ENCODE measurements at regions not wholly inside any gene's neighbourhood (a gene's known extent, or its start where the extent isn't known, plus 50 kb on each side); places are given as distances from the start of the nearest gene placed in this dataset.

- TF ChIP-seq TAF1 (IDR thresholded peaks at IDR 0.05; ENCODE audit: borderline replicate concordance, insufficient read depth, low read length), result no peak
- TF ChIP-seq POLR2AphosphoS5 (IDR thresholded peaks at IDR 0.05; ENCODE audit: low read depth, low read length), result no peak
- TF ChIP-seq REST (IDR thresholded peaks at IDR 0.05; ENCODE audit: insufficient read depth in 1 of 2, low read depth in 2 of 2, low read length in 2 of 2), result no peak
- no peak for TF ChIP-seq FOXP2 (optimal IDR thresholded peaks at IDR 0.05; ENCODE audit: borderline replicate concordance, extremely low read depth, extremely low read length, insufficient read depth)
Observed at GRCh38 chr5:5031665-5032064, 108.5 kb upstream of the ADAMTS16 start.

- no peak for TF ChIP-seq SIN3A (IDR thresholded peaks at IDR 0.05; ENCODE audit: borderline replicate concordance, insufficient read depth, low read length)
- no peak for TF ChIP-seq FOXP2 (optimal IDR thresholded peaks at IDR 0.05; ENCODE audit: borderline replicate concordance, extremely low read depth, extremely low read length, insufficient read depth)
- no peak for TF ChIP-seq POLR2AphosphoS5 (IDR thresholded peaks at IDR 0.05; ENCODE audit: low read depth, low read length)
- no peak for TF ChIP-seq REST (IDR thresholded peaks at IDR 0.05; ENCODE audit: insufficient read depth in 1 of 2, low read depth in 2 of 2, low read length in 2 of 2)
- no peak for TF ChIP-seq TAF1 (IDR thresholded peaks at IDR 0.05; ENCODE audit: borderline replicate concordance, insufficient read depth, low read length)
Observed at GRCh38 chr5:5037674-5038073, 102.5 kb upstream of the ADAMTS16 start.

- TF ChIP-seq SIN3A (IDR thresholded peaks at IDR 0.05; ENCODE audit: borderline replicate concordance, insufficient read depth, low read length), result no peak
- no peak for TF ChIP-seq FOXP2 (optimal IDR thresholded peaks at IDR 0.05; ENCODE audit: borderline replicate concordance, extremely low read depth, extremely low read length, insufficient read depth)
- no peak for TF ChIP-seq TAF1 (IDR thresholded peaks at IDR 0.05; ENCODE audit: borderline replicate concordance, insufficient read depth, low read length)
- no peak for TF ChIP-seq POLR2AphosphoS5 (IDR thresholded peaks at IDR 0.05; ENCODE audit: low read depth, low read length)
- no peak for TF ChIP-seq REST (IDR thresholded peaks at IDR 0.05; ENCODE audit: insufficient read depth in 1 of 2, low read depth in 2 of 2, low read length in 2 of 2)
Observed at GRCh38 chr5:5039918-5040317, 100.2 kb upstream of the ADAMTS16 start.

- TF ChIP-seq TAF1 (IDR thresholded peaks at IDR 0.05; ENCODE audit: borderline replicate concordance, insufficient read depth, low read length), result no peak
- no peak for TF ChIP-seq FOXP2 (optimal IDR thresholded peaks at IDR 0.05; ENCODE audit: borderline replicate concordance, extremely low read depth, extremely low read length, insufficient read depth)
- TF ChIP-seq REST (IDR thresholded peaks at IDR 0.05; ENCODE audit: insufficient read depth in 1 of 2, low read depth in 2 of 2, low read length in 2 of 2), result no peak
- no peak for TF ChIP-seq POLR2AphosphoS5 (IDR thresholded peaks at IDR 0.05; ENCODE audit: low read depth, low read length)
- no peak for TF ChIP-seq SIN3A (IDR thresholded peaks at IDR 0.05; ENCODE audit: borderline replicate concordance, insufficient read depth, low read length)
Observed at GRCh38 chr5:5040712-5041111, 99.4 kb upstream of the ADAMTS16 start.

GRCh38 chr5:5042806-5043205, 97.3 kb upstream of the ADAMTS16 start:
- TF ChIP-seq REST (IDR thresholded peaks at IDR 0.05; ENCODE audit: insufficient read depth in 1 of 2, low read depth in 2 of 2, low read length in 2 of 2), result no peak
- no peak for TF ChIP-seq SIN3A (IDR thresholded peaks at IDR 0.05; ENCODE audit: borderline replicate concordance, insufficient read depth, low read length)
- no peak for TF ChIP-seq POLR2AphosphoS5 (IDR thresholded peaks at IDR 0.05; ENCODE audit: low read depth, low read length)
- TF ChIP-seq FOXP2 (optimal IDR thresholded peaks at IDR 0.05; ENCODE audit: borderline replicate concordance, extremely low read depth, extremely low read length, insufficient read depth), result no peak
- no peak for TF ChIP-seq TAF1 (IDR thresholded peaks at IDR 0.05; ENCODE audit: borderline replicate concordance, insufficient read depth, low read length)

Data from PFSK-1 (cell line).